HG02938 (cell line): ENCODE measurements at regions not wholly inside any gene's neighbourhood (a gene's known extent, or its start where the extent isn't known, plus 50 kb on each side); places are given as distances from the start of the nearest gene placed in this dataset.

ENCODE experiments used
- ATAC-seq: cut with Tn5 transposase; IDR thresholded peaks from one replicate; pipeline ENCODE4 v1.9.1; 2021; ENCODE audit warnings: mild to moderate bottlenecking, moderate library complexity; ENCODE audit not compliant: unreplicated experiment

DNA sequence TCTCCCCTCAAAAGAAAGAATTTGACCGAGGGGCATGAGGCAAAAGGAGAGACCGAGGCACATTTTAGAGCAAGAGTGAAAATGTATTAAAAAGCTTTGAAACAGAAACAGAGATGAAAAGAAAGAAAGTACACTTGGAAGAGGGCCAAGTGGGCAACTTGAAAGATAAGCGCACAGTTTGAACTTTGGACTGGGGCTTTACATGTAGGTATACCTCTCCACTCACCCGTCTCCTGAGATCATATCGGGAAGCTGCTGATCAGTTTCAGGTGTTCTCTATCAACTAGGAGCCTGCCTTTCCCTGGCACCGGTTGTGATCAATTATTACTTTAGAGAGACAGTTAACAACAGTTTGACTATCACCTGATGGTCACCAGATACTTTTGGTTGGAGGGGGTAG lies 2666.5 kb downstream of the ARAP2 start:
- ATAC-seq, result no peak

DNA sequence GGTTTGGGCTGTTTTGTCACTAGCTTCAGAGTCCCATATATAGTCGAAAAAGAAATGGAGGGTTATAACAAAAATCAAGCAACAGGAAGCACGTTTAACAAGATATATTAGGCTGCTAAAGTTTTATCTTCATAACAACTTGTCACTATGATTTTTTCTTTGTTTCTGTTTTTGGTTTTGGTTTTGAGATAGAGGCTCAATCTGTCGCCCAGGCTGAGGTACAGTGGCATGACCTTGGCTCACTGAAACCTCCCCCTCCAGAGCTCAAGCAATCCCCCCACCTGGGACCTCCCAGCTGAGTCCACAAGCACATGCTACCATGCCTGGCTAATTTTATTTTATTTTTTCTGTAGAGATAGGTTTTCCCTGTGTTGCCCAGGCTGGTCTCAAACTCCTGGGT lies 2664.4 kb downstream of the ARAP2 start:
- no peak for ATAC-seq

DNA sequence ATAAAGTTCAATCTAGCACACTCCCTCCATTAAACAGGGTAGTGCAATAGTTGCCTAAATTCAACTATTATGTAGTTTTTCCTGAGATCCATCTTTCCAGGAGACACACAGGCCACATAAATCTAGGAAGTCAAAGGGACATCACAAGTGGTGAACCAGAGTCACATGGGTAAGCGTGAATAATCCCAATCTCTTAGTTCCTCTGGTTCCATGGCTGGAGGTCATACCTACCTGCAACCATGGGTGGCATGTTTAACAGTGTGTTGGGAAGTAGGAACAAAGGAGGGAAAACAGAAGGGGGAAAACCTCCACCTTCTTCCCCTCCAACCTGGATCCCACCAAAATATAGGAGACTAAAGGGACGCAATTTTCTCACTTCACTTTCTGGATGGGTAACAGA lies 2651.6 kb downstream of the ARAP2 start:
- ATAC-seq, result no peak

DNA sequence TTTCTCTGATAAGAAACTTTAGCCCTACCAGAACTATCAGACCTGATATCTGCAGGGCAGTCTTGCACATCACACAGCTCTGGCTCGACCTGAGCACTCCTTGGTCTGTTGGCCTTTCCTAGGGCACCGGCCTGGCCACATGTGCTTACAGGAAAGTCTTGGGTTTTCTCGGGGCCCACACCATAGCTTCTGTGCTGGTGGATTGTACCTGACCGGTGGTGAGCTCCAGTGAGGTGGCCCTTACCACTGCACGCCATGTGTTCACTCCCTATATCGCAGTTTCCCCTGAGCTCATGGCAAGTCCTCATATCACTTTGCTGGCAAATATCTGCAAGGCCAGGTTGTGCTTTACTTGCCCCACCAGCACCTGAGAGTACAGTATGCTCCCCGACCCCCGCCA lies 2637.4 kb downstream of the ARAP2 start:
- no peak for ATAC-seq

DNA sequence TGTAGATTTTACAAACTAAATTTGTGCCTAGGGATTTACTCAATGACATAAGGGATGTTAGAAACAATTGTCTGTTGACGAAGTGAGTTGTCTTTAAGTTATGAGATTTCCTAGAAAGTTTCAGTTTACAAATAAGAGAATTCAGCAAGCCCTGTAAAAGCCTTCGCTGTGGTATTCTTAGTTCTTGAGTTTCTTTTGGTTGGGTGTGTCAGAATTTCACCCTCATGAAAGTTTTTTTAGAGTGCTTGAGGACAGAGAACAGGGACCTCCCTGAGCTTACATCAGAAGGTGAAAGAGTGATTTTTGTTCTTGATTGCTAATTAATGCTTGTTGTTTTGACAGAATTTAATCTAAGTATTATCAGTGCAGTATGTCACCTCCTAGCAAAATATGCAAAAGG lies 2628.2 kb downstream of the ARAP2 start:
- no peak for ATAC-seq

DNA sequence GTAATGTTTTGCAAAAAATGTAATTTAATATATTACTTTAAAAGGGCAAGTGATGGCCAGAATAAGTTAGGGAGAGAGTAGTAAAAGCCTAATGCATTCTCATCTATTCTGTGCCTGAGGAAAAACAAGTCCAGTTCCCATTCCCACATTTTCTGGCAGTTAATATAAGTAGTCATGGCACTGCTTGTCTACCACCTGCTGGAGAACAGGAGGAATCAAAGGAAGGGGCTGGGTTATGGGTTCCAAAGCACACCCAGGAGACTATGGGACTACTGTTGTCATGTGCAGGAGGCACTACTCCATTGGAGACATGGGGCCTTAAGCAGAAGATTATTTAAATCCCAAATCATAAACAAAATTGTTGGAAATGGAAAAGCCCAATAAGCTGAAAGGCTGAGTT lies 2618.6 kb downstream of the ARAP2 start:
- ATAC-seq, result no peak

DNA sequence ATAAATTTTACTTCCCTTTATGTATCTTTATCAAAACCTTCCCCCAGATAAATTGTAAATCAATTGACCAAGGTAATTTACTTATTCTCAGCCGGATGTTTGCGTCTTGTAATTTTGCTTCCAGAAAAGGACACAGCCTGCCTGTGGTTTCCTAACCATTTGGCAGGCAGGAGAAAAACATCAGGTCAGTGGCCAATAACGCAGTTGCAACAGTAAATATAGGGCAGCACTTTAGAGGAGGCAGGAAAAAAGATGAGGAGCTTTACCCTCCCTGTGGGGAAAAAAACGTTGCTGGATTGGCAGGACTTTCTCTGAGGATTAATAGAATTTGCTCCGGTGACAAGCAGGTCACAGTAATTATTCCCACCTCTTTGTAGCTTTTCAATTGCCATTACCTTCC lies 2618.1 kb downstream of the ARAP2 start:
- ATAC-seq, result no peak

DNA sequence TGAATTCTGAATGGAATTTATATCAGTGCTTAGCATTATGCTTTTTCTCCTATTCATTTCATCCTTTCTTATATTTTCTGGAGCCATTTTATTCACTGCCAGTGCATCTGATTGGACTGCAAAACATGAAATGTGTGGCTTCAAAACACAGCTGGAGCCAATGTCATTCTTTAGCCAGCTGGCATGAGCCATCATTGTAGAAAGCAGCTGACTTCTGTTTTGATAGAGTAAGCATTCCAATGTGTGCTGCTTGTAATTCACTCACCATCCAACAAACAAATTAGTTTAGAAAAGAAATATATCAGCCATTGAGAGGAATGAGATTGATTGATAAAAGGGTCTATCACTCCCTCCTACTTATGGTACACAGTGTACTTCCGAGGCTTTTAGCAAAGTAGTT lies 2616.0 kb downstream of the ARAP2 start:
- no peak for ATAC-seq

DNA sequence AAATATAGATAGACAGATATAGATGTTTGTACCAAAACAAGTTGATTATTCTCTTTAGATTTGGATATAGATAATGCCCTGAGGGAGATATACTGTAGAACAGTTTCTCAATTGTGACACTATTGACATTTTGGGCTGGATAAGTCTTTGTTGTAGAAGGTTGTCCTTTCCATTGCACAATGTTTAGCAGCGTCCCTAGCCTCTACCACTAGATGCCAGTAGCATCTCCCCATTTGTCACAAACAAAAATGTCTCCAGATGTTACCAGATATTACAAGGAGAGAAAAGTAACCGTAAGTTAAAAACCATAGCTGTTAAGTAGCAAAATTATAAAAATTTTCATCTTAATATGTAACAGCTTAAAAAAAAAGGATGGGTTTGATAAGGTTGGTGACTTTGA lies 2595.3 kb downstream of the ARAP2 start:
- ATAC-seq, result no peak

DNA sequence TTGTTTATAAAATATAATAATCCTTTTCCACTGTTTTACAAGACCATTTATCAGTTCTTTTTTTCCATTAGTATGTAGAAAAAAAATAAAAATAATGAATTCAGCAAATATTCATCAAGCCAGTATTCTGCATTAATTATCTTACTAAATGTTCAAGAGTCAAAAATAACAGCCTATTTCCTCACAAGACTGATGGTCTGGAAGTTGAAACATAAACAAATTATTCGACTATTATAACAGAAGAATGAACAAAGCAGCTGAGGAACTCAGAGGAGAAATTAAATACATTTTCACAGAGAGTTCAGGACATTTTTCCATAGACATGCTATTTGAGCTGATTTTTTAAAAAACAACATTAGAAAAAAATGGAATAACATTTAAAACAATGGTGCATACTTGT lies 2594.8 kb downstream of the ARAP2 start:
- no peak for ATAC-seq

DNA sequence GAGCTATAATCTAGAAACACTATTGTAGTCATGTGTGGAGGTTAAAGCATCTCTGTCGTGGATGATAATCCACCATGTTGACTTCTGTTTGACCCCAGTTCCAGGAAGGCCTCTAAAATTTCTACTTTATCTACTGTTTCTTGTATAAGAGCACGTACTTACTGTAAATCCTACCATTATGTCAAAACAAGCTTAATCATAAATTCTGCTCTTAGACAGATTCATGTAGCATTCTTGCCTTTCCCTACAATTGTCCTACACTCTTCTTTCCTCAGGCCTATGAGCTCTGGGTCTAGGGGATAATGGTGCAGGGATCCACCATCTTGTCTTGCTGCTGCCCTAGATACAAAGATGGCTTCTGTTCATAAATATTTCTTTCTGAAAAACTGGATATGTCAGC lies 2594.3 kb downstream of the ARAP2 start:
- ATAC-seq, result no peak

DNA sequence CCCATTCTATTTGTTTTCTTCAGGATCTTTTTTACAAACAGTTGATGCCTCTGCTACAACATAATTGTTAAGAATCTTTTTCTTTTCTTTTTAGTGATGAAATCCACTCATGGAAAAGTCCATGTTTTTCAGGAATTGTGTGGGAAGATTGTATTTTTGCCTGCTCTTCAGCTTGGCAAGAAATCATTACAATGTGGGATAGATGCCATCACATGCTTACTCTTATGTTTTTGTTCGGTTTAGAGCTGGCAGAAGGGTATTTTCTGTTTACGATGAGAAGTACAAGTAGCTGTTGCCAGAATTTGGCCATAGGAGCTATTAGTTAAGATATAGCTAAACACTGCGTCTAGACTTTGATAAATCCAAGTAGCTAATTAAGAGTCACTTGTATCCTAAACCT lies 2585.3 kb downstream of the ARAP2 start:
- ATAC-seq, result no peak

DNA sequence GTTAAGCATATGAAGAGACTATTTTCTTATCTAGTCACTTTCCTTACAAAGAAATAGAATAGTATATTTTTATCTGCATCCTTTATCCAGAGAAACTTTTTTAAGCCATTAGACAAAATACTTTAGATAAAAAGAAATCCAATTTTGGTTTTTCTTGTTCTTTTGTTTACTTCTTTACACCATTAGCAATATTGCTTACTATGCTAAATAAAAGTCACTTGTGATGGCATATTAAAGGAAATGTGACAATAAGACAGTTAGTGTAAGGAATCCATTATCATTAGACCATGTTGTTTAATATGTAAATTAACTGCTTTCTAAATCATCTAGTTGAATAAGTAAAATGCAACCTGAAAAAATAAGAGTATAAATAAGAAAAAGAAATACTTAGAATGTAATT lies 2582.7 kb downstream of the ARAP2 start:
- no peak for ATAC-seq

DNA sequence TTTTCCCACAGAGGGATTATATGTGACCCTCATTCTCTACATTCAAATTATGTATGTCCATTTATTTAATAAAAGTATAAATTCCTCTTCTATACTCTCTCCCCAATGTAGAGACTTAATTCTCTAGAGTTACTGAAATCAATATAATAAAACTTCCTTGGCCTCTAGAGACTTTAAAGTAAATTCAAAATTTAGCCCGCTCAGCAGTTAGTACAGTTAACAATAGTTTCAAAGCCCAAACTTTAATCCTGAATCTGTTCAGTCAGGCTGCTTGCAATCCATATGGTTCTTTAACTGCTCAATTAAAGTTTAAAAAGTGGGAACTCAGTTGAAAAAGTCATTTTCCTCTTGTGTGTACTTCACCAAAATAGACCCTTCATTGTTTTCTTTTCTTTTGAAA lies 2558.4 kb downstream of the ARAP2 start:
- ATAC-seq, result no peak

DNA sequence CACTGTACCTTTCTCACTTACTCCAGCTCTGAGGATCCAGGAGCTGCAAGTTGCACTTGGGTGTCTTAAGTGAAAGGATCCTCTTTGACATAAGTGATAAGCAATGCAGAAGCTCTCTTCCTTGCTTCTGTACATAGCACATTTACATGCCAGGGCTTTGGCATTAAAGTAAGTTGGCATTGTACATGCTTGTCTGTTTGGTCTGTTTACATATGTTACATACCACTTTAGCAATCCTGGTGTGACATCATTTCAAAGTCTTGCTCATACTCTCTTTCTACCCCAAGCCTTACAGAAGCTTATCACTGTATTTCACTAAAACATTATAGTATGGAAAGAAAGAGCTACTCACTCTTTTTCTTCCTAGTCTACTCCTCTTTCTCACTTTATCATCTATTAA lies 2548.3 kb downstream of the ARAP2 start:
- no peak for ATAC-seq

DNA sequence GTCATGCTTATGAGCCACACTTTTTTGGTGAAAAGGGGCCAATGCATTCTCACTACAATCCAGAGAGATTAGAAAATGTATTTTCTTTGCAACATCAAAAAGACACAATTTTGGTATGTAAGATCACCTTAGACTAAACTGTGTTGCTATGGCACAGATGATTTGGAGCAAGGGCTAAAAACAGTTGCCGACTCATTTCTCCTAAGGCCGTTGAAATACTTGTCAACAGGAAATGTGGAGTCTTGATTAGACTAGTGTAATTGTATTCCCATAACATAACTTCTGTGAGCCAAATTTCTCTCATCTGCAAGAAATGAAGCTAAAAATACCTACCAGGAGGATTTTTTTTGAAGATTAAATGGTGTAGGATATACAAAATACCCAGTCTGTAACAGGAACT lies 2547.7 kb downstream of the ARAP2 start:
- ATAC-seq, result no peak

DNA sequence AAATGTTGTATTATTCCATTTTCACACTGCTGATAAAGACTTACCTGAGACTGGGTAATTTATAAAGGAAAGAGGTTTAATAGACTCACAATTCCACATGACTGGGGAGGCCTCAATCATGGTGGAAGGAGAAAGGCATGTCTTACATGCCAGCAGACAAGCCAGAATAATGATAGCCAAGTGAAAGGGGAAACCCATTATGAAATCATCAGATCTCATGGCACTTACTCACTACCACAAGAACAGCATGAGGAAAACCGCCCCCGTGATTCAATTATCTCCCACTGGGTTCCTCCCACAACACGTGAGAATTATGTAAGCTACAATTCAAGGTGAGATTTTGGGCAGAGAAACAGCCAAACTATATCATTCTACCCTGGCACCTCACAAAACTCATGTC lies 2535.1 kb downstream of the ARAP2 start:
- ATAC-seq, result no peak

DNA sequence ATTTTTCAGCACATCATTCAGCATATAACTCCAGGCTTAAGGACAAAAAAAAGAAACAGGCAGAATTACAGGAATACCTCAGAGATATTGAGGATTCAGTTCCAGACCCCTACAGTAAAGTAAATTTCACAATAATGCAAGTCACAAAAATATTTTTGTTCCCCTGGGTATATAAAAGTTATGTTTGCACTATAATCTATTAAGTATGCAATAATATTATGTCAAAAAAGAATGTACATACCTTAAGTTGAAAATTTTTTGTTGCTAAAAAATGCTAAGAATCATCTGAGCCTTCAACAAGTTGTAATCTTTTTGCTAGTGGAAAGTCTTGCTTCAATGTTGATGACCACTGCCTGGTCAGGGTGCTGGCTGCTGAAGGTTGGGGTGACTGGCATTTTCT lies 2532.5 kb downstream of the ARAP2 start:
- no peak for ATAC-seq

DNA sequence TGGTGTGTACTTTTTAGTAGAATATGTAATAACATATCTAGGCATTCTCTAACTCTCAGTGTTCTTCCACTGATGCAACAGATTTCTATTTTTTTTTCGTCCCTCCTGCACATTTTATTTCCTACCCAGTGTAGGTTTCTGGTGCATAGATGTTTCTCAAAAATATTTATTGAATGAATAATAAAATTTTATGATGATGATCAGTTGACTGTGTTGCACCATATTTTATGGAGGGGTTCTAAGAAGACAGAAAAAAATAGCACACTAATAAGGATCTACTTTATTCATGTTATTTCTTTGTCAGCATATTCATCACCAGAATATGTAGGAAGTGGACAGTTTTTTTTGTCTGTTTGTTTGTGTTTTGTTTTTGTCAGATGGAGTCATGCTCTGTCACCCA lies 2529.3 kb downstream of the ARAP2 start:
- ATAC-seq, result no peak

DNA sequence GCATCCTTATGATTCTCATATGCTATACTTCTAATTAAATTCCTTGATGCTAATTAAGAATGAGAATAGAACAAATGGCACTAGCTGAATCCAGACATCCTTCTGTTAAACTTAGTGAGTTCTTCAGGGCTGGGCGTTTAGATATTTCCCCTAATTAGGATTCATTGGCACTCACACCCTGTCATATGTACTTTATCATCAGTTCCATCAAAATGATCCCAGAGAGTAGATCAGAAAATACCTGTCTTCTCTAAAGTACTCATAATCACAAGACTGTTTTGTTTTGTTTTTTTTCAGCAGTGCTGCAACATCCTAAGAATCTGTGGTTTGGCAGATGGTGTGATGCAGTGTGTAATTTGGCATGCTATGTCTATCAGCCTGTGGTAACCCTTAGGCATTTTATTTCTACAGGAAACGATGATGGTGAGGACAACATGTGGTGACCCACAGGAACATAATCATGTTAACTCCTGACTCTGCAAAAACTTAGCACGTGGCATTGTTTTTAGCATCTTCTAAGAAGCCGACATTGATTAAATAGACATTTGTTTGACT lies 2528.4 kb downstream of the ARAP2 start:
- no peak for ATAC-seq

DNA sequence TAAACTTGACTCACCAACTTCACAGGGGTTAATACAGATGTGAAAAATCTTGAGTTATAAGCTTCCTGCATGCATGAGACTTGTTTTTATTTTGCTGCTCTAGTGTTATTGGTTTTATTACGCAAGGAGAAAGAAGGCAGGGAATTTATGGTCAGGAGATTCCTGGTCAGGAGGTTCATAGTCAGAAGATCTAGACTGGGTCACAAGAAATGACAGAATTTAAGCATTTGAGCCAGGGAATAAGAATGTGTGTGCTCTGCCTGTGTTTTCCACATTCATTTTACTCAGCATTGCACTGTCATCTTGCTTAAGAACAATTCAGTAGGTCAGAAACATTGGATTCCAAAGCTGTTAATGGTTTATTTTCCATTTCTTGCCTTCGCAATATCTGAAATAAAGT lies 2522.1 kb downstream of the ARAP2 start:
- no peak for ATAC-seq

DNA sequence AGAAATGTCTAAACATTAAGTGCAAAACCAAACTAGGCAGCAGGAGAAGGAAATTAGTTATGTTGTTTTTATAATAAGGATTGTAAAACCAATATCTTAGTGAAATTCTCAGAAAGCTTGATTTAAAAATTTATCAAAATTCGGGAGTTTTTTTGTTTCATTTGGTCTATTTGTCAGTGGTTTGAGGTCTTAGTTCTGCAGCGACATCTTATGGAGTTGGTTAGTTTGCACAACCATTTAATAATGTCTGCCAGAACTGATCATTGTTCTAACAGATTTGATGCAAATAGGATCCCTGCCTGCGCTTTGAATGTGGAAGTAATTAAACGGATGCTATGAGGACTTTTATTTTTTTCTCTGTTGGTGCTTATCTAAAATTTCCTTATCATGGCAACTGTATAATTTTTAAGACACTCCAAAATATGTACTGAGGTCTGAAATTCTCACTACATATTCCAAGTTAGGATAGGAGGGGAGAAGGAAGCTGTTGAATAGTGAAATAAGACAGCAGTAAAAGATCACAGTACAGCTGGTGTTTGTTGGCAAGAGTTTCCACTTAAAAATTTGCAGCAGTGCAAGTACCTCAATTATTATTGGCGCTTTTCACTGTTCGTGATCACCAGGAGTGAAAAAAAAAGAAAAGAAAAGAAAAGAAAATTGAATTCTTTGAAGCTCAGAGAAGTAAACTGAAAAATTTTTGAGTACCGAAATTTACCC lies 2521.4 kb downstream of the ARAP2 start:
- ATAC-seq, result no peak

DNA sequence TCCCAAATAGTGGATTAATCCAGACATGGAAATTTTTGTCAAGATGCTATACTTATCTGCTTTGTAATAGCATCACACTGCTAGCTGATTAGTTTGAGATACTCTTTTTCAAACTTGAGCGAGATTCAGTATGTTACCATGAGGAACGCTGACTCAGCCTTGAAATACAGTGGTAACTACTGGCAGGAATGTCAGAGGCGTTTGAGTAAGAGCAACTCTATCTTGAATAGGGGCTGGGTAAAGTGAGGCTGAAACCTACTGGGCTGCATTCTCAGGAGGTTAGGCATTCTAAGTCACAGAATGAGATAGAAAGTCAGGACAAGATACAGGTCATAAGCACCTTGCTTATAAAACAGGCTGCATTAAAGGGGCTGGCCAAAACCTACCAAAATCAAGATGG lies 2519.6 kb downstream of the ARAP2 start:
- no peak for ATAC-seq
